Endothelial cell of umbilical vein (primary cell): ENCODE measurements at regions not wholly inside any gene's neighbourhood (a gene's known extent, or its start where the extent isn't known, plus 50 kb on each side); places are given as distances from the start of the nearest gene placed in this dataset.

ENCODE experiments used
- BruUV-seq: library from RNA; stranded (reverse); fragments of 400-500 nt; replicated peaks from 2 replicates; lab custom pipeline; 2021; lab: Mats Ljungman, UMichigan
- CTCF ChIA-PET: fragments of 300-600, 350-600 bp; sonication (Branson Sonifier 250); formaldehyde crosslinking; loops from one replicate; lab custom pipeline; 2021; ENCODE audit warnings: antibody characterized with exemption, inconsistent platforms; lab: Charles Lee
- POLR2A ChIA-PET: fragments of 300-600, 350-600 bp; sonication (Branson Sonifier 250); formaldehyde crosslinking; loops from one replicate; lab custom pipeline; 2021; ENCODE audit warnings: antibody characterized with exemption, inconsistent platforms; lab: Charles Lee
- DNase-seq: peaks from one replicate; pipeline ENCODE4 v3.0.0-alpha.2; 2011; ENCODE audit warnings: low read depth, low spot score
- FAIRE-seq: peaks from 2 replicates; lab custom pipeline; 2011; peaks lifted over from hg19 to GRCh38; lab: Jason Lieb, UNC
- H2AFZ ChIP-seq: 2 replicates; pipeline ENCODE4 v1.6.0; 2012; ENCODE audit warnings: low read depth, low read length, control low read depth, inconsistent platforms
- H3K27ac ChIP-seq: 2 replicates; pipeline ENCODE4 v1.5.1; 2011; ENCODE audit warnings: low read depth, mild to moderate bottlenecking, control low read depth, low read length, moderate library complexity; ENCODE audit not compliant: insufficient read depth
- H3K27me3 ChIP-seq, 2 experiments: 2 replicates each; pipeline versions ENCODE4 v1.6.0 to v1.6.1; 2011; ENCODE audit warnings: low read length in 2 of 2, mixed read lengths in 1 of 2; ENCODE audit not compliant: control insufficient read depth in 2 of 2, insufficient read depth in 2 of 2
- H3K36me3 ChIP-seq, 2 experiments: 2 replicates in 1 of 2; 3 replicates in 1 of 2; pipeline ENCODE4 v1.5.1; 2011; ENCODE audit warnings: low read length in 2 of 2, mild to moderate bottlenecking in 1 of 2, moderate library complexity in 1 of 2; ENCODE audit not compliant: control insufficient read depth in 2 of 2, insufficient read depth in 2 of 2; ENCODE audit errors: extremely low read depth in 1 of 2
- H3K4me1 ChIP-seq: 3 replicates; pipeline ENCODE4 v1.5.1; 2011; ENCODE audit warnings: mild to moderate bottlenecking, low read length; ENCODE audit not compliant: control insufficient read depth, insufficient read depth; ENCODE audit errors: extremely low read depth
- H3K4me2 ChIP-seq: 2 replicates; pipeline ENCODE4 v1.6.1; 2011; ENCODE audit warnings: low read length, control low read depth, mixed read lengths; ENCODE audit not compliant: insufficient read depth
- H3K4me3 ChIP-seq, 3 experiments: fragments of 200-600 bp in 1 of 3; sonication (generic), shearing (Covaris generic) in 1 of 3; replicated peaks in 1 of 3; 2 replicates each; pipeline ENCODE4 v1.5.1; 2011 to 2016; ENCODE audit warnings: control low read depth in 3 of 3, low read length in 3 of 3, mild to moderate bottlenecking in 2 of 3, inconsistent platforms in 1 of 3, low read depth in 1 of 3, moderate library complexity in 1 of 3; ENCODE audit not compliant: insufficient read depth in 1 of 3
- H3K79me2 ChIP-seq: 2 replicates; pipeline ENCODE4 v1.6.0; 2012; ENCODE audit warnings: low read length, inconsistent platforms; ENCODE audit not compliant: control insufficient read depth, insufficient read depth
- H3K9ac ChIP-seq: replicated peaks from 2 replicates; pipeline ENCODE3; 2011; ENCODE audit warnings: low read length, control low read depth; ENCODE audit not compliant: insufficient read depth; ENCODE audit errors: extremely low read depth
- H3K9me1 ChIP-seq: replicated peaks from 3 replicates; pipeline ENCODE4 v1.6.0; 2011; ENCODE audit warnings: mild to moderate bottlenecking, low read length; ENCODE audit not compliant: control insufficient read depth, insufficient read depth; ENCODE audit errors: extremely low read depth
- H3K9me3 ChIP-seq: replicated peaks from 2 replicates; pipeline ENCODE4 v1.5.1; 2012; ENCODE audit warnings: low read length, inconsistent platforms; ENCODE audit not compliant: control insufficient read depth, insufficient read depth
- H4K20me1 ChIP-seq: replicated peaks from 2 replicates; pipeline ENCODE3; 2011; ENCODE audit warnings: mild to moderate bottlenecking, low read length; ENCODE audit not compliant: control insufficient read depth, insufficient read depth; ENCODE audit errors: extremely low read depth
- CTCF ChIP-seq, 2 donors: IDR thresholded peaks; 1 replicate in 1 of 2; 2 replicates in 1 of 2; pipeline ENCODE4 v1.5.1; 2011; ENCODE audit warnings: low read length in 2 of 2, mild to moderate bottlenecking in 2 of 2, moderate library complexity in 2 of 2, control low read depth in 1 of 2, inconsistent platforms in 1 of 2, low read depth in 1 of 2; ENCODE audit not compliant: insufficient read depth in 1 of 2; ENCODE audit errors: extremely low read depth in 1 of 2
- EZH2 ChIP-seq: IDR thresholded peaks from 2 replicates; pipeline ENCODE4 v1.6.1; 2012; ENCODE audit warnings: borderline replicate concordance, low read depth, mild to moderate bottlenecking, moderate library complexity, low read length, inconsistent platforms; ENCODE audit not compliant: severe bottlenecking
- FOS ChIP-seq: IDR thresholded peaks from 2 replicates; pipeline ENCODE4 v1.6.1; 2011; ENCODE audit warnings: mild to moderate bottlenecking, low read length, moderate library complexity, borderline replicate concordance; ENCODE audit not compliant: insufficient read depth
- GATA2 ChIP-seq: IDR thresholded peaks from 2 replicates; pipeline ENCODE4 v1.7.0; 2011; ENCODE audit warnings: low read depth, mild to moderate bottlenecking, moderate library complexity, mixed read lengths, low read length; ENCODE audit not compliant: insufficient read length, insufficient read depth
- JUN ChIP-seq: IDR thresholded peaks from 2 replicates; pipeline ENCODE4 v1.6.1; 2011; ENCODE audit warnings: borderline replicate concordance, low read depth; ENCODE audit not compliant: insufficient read length, insufficient read depth
- MAX ChIP-seq: IDR thresholded peaks from 2 replicates; pipeline ENCODE4 v1.6.1; 2011; ENCODE audit not compliant: insufficient read depth, insufficient read length
- MYC ChIP-seq: IDR thresholded peaks from one replicate; pipeline ENCODE4 v1.6.1; 2011; ENCODE audit warnings: mild to moderate bottlenecking, low read depth, low read length
- POLR2A ChIP-seq: IDR thresholded peaks from 2 replicates; pipeline ENCODE4 v1.6.1; 2012; ENCODE audit warnings: low read depth, mild to moderate bottlenecking, control low read depth, low read length
- POLR2AphosphoS5 ChIP-seq: IDR thresholded peaks from 2 replicates; pipeline ENCODE4 v1.6.1; 2012; ENCODE audit warnings: low read depth, mild to moderate bottlenecking, control low read depth, low read length, moderate library complexity; ENCODE audit not compliant: insufficient read depth
- dilution Hi-C: fragments of 300-500 bp; cut with MboI; formaldehyde crosslinking; loops from one replicate; pipeline ENCODE4 v1.15.0; 2019; ENCODE audit warnings: low sequenced_read_pairs; ENCODE audit not compliant: extremely low pct_ligation_motif_present
- intact Hi-C: fragments of 100-400 bp; cut with micrococcal nuclease; formaldehyde crosslinking; loops from one replicate; pipeline ENCODE4 v1.10.0; 2022

GRCh38 chr6:151731313-151731712 lies 76.2 kb upstream of the ESR1 start:
- Histone ChIP-seq H3K4me3 (no peak overlapping the region), H3K9me3 (no peaks in the 10 kb centered on the region), H3K9ac (no peak overlapping the region), H3K9me1 (no peaks in the 10 kb centered on the region), H3K4me2 (no peak overlapping the region), H3K27ac (no peak overlapping the region), H3K4me1 (no peaks in the 10 kb centered on the region), H3K36me3 (no peaks in the 10 kb centered on the region), H3K27me3 (no peaks in the 10 kb centered on the region), H2AFZ (no peak overlapping the region), H4K20me1 (no peaks in the 10 kb centered on the region), H3K79me2 (no peaks in the 10 kb centered on the region)
- TF ChIP-seq GATA2 (no peak), EZH2 (no peak), MAX (no peak), FOS (no peak), POLR2A (no peak), MYC (no peak), POLR2AphosphoS5 (no peak), CTCF (IDR thresholded peaks at IDR 0.05; ENCODE audit: extremely low read depth in 1 of 2, insufficient read depth in 1 of 2, low read depth in 1 of 2, low read length in 2 of 2) (no peak), JUN (no peak)
- CTCF ChIA-PET = no interaction called here
- intact Hi-C loops = no loop called here
- dilution Hi-C loops = no loop called here
- no TSS peak for BruUV-seq
- no peak for FAIRE-seq
- POLR2A ChIA-PET = no interaction called here
- no peak for DNase-seq
